ENCODE measurements at regions not wholly inside any gene's neighbourhood (a gene's known extent, or its start where the extent isn't known, plus 50 kb on each side); places are given as distances from the start of the nearest gene placed in this dataset.

GRCh38 chr2:238979636-238980035 is 131.8 kb downstream of the TWIST2 start:
- Histone ChIP-seq H3K4me3 (ENCODE audit: low read length) (no peak overlapping the region), H3K36me3 (ENCODE audit: control insufficient read depth in 2 of 3, insufficient read depth in 3 of 3, low read length in 3 of 3) (no peaks in the 10 kb centered on the region), H3K27ac (ENCODE audit: low read depth, low read length) (no peak overlapping the region), H3K4me1 (ENCODE audit: control insufficient read depth in 2 of 2, insufficient read depth in 2 of 2, low read length in 2 of 2) (no peaks in the 10 kb centered on the region), H3K9me3 (ENCODE audit: control insufficient read depth in 2 of 3, low read length in 3 of 3) (peaks cover 0 to 9% (median 0%) of the 10 kb centered on the region in 3 experiments), H3K27me3 (ENCODE audit: control insufficient read depth in 2 of 2, insufficient read depth in 2 of 2, low read length in 2 of 2) (peaks cover 0 to 4% of the 10 kb centered on the region in 2 donors)
- H3K27ac Mint-ChIP-seq: no peak overlapping the region
- ChIA-PET CTCF (no interaction called here), POLR2A (no interaction called here)
- DNase-seq (no peak), ATAC-seq (no peak)
- H3K4me1 Mint-ChIP-seq: no peaks in the 10 kb centered on the region
- peaks cover 14 to 30% (median 19%) of the 10 kb centered on the region in 5 donors for H3K27me3 Mint-ChIP-seq
- H3K9me3 Mint-ChIP-seq: peaks cover 5 to 31% (median 14%) of the 10 kb centered on the region in 11 donors
- H3K4me3 Mint-ChIP-seq: no peak overlapping the region
- intact Hi-C loops (cut with micrococcal nuclease): no loop called here
- peaks cover 0 to 5% (median 4%) of the 10 kb centered on the region in 5 donors for H3K36me3 Mint-ChIP-seq

- DNase-seq: no peak
- no peaks in the 10 kb centered on the region for H3K27me3 ChIP-seq (ENCODE audit: control insufficient read depth in 2 of 2, insufficient read depth in 2 of 2, low read length in 2 of 2)
- H3K4me1 ChIP-seq (ENCODE audit: control insufficient read depth in 2 of 2, insufficient read depth in 2 of 2, low read length in 2 of 2): no peaks in the 10 kb centered on the region
- peaks cover 0 to 11% (median 3%) of the 10 kb centered on the region in 5 donors for H3K27me3 Mint-ChIP-seq
- no peaks in the 10 kb centered on the region for H3K36me3 ChIP-seq (ENCODE audit: control insufficient read depth in 2 of 3, insufficient read depth in 3 of 3, low read length in 3 of 3)
- no peak overlapping the region for H3K27ac Mint-ChIP-seq
- H3K27ac ChIP-seq (ENCODE audit: low read depth, low read length): no peak overlapping the region
- CTCF ChIA-PET: no interaction called here
- intact Hi-C loops (cut with micrococcal nuclease): no loop called here
- peaks cover 0 to 9% (median 0%) of the 10 kb centered on the region in 11 donors for H3K9me3 Mint-ChIP-seq
- no peaks in the 10 kb centered on the region for H3K4me1 Mint-ChIP-seq
- POLR2A ChIA-PET: no interaction called here
- H3K9me3 ChIP-seq (ENCODE audit: control insufficient read depth in 2 of 3, low read length in 3 of 3): no peaks in the 10 kb centered on the region
- peaks cover 0 to 4% (median 0%) of the 10 kb centered on the region in 5 donors for H3K36me3 Mint-ChIP-seq
- ATAC-seq: no peak
- no peak overlapping the region for H3K4me3 Mint-ChIP-seq
- H3K4me3 ChIP-seq (ENCODE audit: low read length): no peak overlapping the region
Observed at GRCh38 chr2:238985041-238985729, 137.3 kb downstream of the TWIST2 start.

DNA sequence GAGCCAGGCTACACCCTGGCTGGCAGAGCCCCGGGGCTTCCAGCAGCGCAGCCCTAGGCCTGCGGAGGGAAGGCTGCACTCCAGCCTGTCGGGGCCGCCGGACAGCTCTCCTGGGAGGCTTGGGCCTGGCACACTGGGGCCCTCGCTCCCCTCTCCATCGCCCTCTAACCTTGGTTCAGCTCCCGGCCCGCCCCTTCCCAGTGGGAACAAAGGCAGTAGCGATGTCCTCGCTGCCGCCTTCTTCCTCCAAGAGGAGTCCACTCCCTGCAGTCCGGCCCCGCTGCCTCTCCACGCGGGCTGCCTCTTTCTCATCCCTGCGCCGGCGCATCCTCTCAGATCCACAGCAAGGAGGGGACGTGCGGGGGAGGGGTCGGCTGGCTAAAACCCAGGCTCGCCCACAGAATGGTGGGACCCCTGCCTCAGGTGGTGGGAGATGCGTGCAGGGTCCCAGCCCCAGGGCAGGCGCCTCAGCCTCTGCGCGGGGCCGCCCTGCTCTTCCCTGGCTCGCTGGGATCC is 138.1 kb downstream of the TWIST2 start:
- Histone ChIP-seq H3K9me3 (ENCODE audit: control insufficient read depth in 2 of 3, low read length in 3 of 3) (no peaks in the 10 kb centered on the region), H3K36me3 (ENCODE audit: control insufficient read depth in 2 of 3, insufficient read depth in 3 of 3, low read length in 3 of 3) (no peaks in the 10 kb centered on the region), H3K27me3 (ENCODE audit: control insufficient read depth in 2 of 2, insufficient read depth in 2 of 2, low read length in 2 of 2) (no peaks in the 10 kb centered on the region), H3K4me1 (ENCODE audit: control insufficient read depth in 2 of 2, insufficient read depth in 2 of 2, low read length in 2 of 2) (no peaks in the 10 kb centered on the region), H3K4me3 (ENCODE audit: low read length) (no peak overlapping the region), H3K27ac (ENCODE audit: low read depth, low read length) (no peak overlapping the region)
- Mint-ChIP-seq H3K4me1 (no peaks in the 10 kb centered on the region), H3K27ac (no peak overlapping the region), H3K9me3 (peaks cover 0 to 7% (median 0%) of the 10 kb centered on the region in 11 donors), H3K27me3 (peaks cover 0 to 11% (median 3%) of the 10 kb centered on the region in 5 donors), H3K36me3 (peaks cover 0 to 2% (median 0%) of the 10 kb centered on the region in 5 donors), H3K4me3 (no peak overlapping the region)
- ChIA-PET POLR2A (no interaction called here), CTCF (no interaction called here)
- DNase-seq (no peak), ATAC-seq (no peak)
- intact Hi-C loops (cut with micrococcal nuclease): no loop called here

DNA sequence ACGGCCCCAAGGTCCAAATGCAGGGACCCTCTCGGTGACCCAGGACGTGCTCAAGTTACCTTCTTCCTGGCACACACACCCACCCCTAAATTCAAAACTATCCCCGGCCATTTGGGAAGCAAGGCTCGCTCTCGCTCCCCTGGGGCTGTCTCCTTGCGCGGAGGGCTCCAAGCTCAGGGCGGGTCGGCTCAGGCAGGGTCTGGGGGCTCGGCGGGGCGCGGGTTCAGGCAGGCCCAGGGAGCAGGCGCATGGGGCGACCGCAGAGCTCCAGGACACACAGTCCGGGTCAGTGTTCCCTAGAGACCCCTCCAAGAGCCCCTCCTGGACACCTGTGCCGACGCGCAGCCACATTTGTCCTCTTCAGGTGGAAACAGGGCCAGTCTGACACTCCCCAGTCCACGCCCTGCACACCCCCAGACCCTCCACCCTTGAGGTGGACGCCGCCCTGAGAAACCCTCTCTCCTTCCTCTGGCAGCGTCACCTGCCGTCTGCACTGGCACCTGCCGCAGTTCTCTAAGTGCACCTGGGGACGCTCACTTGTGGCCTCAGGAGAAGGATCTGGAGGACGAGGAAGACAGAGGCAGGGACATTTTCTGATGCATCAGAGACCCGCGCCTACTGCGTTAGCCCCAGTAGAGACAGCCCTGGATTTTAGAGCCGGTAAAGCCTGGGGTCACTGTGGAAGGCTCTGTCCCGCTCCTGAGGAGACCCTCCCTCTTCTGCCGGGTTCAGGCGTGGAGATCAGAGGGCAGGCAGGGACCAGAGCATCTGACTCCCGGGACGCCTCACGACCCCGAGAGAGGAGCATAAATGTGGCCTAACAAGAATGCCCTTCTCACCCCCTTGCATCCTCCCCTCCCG is 138.8 kb downstream of the TWIST2 start:
- Mint-ChIP-seq H3K36me3 (no peaks in the 10 kb centered on the region), H3K27ac (no peak overlapping the region), H3K4me3 (no peak overlapping the region), H3K4me1 (no peaks in the 10 kb centered on the region), H3K9me3 (no peaks in the 10 kb centered on the region), H3K27me3 (peaks cover 0 to 11% (median 7%) of the 10 kb centered on the region in 5 donors)
- no peaks in the 10 kb centered on the region for H3K36me3 ChIP-seq (ENCODE audit: control insufficient read depth in 2 of 3, insufficient read depth in 3 of 3, low read length in 3 of 3)
- H3K27ac ChIP-seq (ENCODE audit: low read depth, low read length): no peak overlapping the region
- DNase-seq: no peak
- H3K9me3 ChIP-seq (ENCODE audit: control insufficient read depth in 2 of 3, low read length in 3 of 3): no peaks in the 10 kb centered on the region
- H3K4me3 ChIP-seq (ENCODE audit: low read length): no peak overlapping the region
- ATAC-seq: no peak
- intact Hi-C loops (cut with micrococcal nuclease): no loop called here
- ChIA-PET CTCF (no interaction called here), POLR2A (no interaction called here)
- no peaks in the 10 kb centered on the region for H3K4me1 ChIP-seq (ENCODE audit: control insufficient read depth in 2 of 2, insufficient read depth in 2 of 2, low read length in 2 of 2)
- no peaks in the 10 kb centered on the region for H3K27me3 ChIP-seq (ENCODE audit: control insufficient read depth in 2 of 2, insufficient read depth in 2 of 2, low read length in 2 of 2)

DNA sequence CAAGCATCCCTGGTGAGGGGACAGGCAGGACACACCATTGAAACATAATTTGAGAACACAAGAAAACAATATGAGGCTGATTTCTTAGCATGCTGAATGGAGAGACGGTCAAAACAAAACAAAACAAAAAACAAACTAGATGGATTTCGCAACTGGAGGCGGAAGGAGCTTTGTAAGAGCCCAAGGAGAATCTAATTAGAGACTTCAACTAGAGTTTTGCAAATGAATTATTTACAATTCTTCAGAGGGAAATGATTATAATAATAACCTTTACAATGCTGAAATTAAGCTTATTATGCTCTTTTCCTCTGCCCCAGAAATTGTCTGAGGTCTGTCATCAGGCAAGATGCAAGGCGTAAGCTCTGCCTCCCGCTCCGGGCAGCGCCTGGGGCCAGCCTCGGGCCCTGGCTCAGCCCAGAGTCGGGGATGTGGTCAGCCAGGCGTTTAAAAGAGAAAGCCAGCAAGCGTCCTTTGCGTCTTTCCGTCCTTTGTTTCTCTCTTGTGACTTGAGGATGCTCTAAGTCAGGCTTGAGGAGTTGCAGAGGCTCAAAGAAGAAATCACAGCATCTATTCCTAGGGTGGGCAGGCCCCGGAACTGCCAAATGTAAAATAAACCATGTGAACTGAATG is 139.6 kb downstream of the TWIST2 start:
- DNase-seq (no peak), ATAC-seq (no peak)
- H3K9me3 ChIP-seq (ENCODE audit: control insufficient read depth in 2 of 3, low read length in 3 of 3): no peaks in the 10 kb centered on the region
- no peaks in the 10 kb centered on the region for H3K9me3 Mint-ChIP-seq
- H3K4me1 ChIP-seq (ENCODE audit: control insufficient read depth in 2 of 2, insufficient read depth in 2 of 2, low read length in 2 of 2): no peaks in the 10 kb centered on the region
- no peak overlapping the region for H3K4me3 ChIP-seq (ENCODE audit: low read length)
- ChIA-PET CTCF (no interaction called here), POLR2A (no interaction called here)
- H3K27ac ChIP-seq (ENCODE audit: low read depth, low read length): no peak overlapping the region
- no peak overlapping the region for H3K4me3 Mint-ChIP-seq
- no peaks in the 10 kb centered on the region for H3K36me3 ChIP-seq (ENCODE audit: control insufficient read depth in 2 of 3, insufficient read depth in 3 of 3, low read length in 3 of 3)
- no peaks in the 10 kb centered on the region for H3K27me3 ChIP-seq (ENCODE audit: control insufficient read depth in 2 of 2, insufficient read depth in 2 of 2, low read length in 2 of 2)
- H3K4me1 Mint-ChIP-seq: no peaks in the 10 kb centered on the region
- H3K36me3 Mint-ChIP-seq: no peaks in the 10 kb centered on the region
- intact Hi-C loops (cut with micrococcal nuclease): no loop called here
- H3K27me3 Mint-ChIP-seq: peaks cover 0 to 13% (median 8%) of the 10 kb centered on the region in 5 donors
- H3K27ac Mint-ChIP-seq: no peak overlapping the region

DNA sequence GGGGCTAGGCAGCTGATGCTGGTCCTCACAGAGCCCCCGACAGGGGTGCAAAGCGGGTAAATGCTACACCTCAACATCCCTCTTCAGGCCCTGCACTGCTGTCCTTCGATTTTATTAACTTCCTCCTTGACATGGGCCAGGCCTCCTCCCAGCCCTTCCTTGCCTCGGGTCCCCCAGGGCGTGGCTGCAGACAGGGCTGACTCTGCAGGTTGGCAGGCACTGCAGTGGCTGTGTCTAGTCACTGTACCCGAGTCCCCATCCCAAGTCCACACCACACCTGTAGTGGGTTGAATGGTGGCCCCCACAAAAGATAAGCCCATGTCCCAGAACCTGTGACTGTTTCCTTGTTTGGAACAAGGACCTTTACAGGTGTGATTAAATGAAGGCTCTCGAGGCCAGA is 140.2 kb downstream of the TWIST2 start:
- H3K27me3 ChIP-seq (ENCODE audit: control insufficient read depth in 2 of 2, insufficient read depth in 2 of 2, low read length in 2 of 2): no peaks in the 10 kb centered on the region
- H3K9me3 ChIP-seq (ENCODE audit: control insufficient read depth in 2 of 3, low read length in 3 of 3): no peaks in the 10 kb centered on the region
- ATAC-seq: no peak
- H3K27ac Mint-ChIP-seq: no peak overlapping the region
- no peak overlapping the region for H3K4me3 ChIP-seq (ENCODE audit: low read length)
- DNase-seq: no peak
- ChIA-PET POLR2A (no interaction called here), CTCF (no interaction called here)
- H3K4me3 Mint-ChIP-seq: no peak overlapping the region
- no peaks in the 10 kb centered on the region for H3K4me1 ChIP-seq (ENCODE audit: control insufficient read depth in 2 of 2, insufficient read depth in 2 of 2, low read length in 2 of 2)
- H3K36me3 ChIP-seq (ENCODE audit: control insufficient read depth in 2 of 3, insufficient read depth in 3 of 3, low read length in 3 of 3): no peaks in the 10 kb centered on the region
- intact Hi-C loops (cut with micrococcal nuclease): no loop called here
- no peaks in the 10 kb centered on the region for H3K36me3 Mint-ChIP-seq
- H3K27ac ChIP-seq (ENCODE audit: low read depth, low read length): no peak overlapping the region
- H3K27me3 Mint-ChIP-seq: peaks cover 0 to 13% (median 7%) of the 10 kb centered on the region in 5 donors
- H3K9me3 Mint-ChIP-seq: no peaks in the 10 kb centered on the region
- H3K4me1 Mint-ChIP-seq: no peaks in the 10 kb centered on the region

Measured in naive thymus-derived CD4-positive, alpha-beta T cell (primary cell).